ENCODE measurements at regions not wholly inside any gene's neighbourhood (a gene's known extent, or its start where the extent isn't known, plus 50 kb on each side); places are given as distances from the start of the nearest gene placed in this dataset.

DNA sequence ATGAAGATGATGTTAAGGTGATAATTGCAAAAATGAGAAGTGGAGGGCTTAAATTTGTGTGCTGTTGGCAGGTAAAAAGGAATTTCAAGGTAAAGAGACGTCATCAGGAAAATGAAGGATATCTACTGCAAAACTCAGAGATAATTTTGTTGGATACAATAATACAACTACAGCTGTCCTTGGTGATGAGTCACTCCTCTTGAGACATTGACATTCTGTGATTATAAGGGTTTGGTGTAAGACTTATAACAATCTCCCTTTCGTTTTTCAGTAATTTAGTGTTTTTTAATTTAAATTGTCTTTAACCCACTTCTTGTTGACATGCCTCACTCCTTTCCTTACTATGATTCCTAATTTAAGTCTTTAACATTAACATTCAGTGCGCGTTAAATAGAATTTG, 1074.1 kb upstream of the SLIT2 start:
- H4K20me1 ChIP-seq (ENCODE audit: control insufficient read depth, insufficient read depth, insufficient read length): no peaks in the 10 kb centered on the region
- H4K5ac ChIP-seq (ENCODE audit: insufficient read length, low read depth, low read length): no peak overlapping the region
- H3K9ac ChIP-seq (ENCODE audit: extremely low read depth, insufficient read length, low read length): no peak overlapping the region
- H3K23me2 ChIP-seq (ENCODE audit: insufficient read length, low read depth, low read length, poor library complexity, severe bottlenecking): no peaks in the 10 kb centered on the region
- no peak overlapping the region for H3K18ac ChIP-seq (ENCODE audit: insufficient read length, low read depth, low read length)
- no peaks in the 10 kb centered on the region for H3K27me3 ChIP-seq (ENCODE audit: insufficient read depth, low read length)
- no peak overlapping the region for H2BK5ac ChIP-seq (ENCODE audit: insufficient read length, low read length)
- no peak overlapping the region for H3K4me2 ChIP-seq (ENCODE audit: insufficient read depth, insufficient read length, low read length)
- no peak overlapping the region for H3T11ph ChIP-seq (ENCODE audit: low read length)
- H2BK15ac ChIP-seq (ENCODE audit: low read depth, low read length): no peak overlapping the region
- Mint-ChIP-seq H3K27me3 (ENCODE audit: low read depth) (no peaks in the 10 kb centered on the region), H3K4me3 (no peak overlapping the region), H3K9me3 (peaks cover 0 to 2% of the 10 kb centered on the region in 2 experiments; a peak in 3 of 5 replicates), H3K27ac (no peak overlapping the region; a peak in 1 of 7 replicates), H3K36me3 (ENCODE audit: insufficient read depth in 1 of 3, low read depth in 3 of 3) (peaks cover 0 to 3% (median 0%) of the 10 kb centered on the region in 3 experiments; a peak in 1 of 7 replicates), H3K4me1 (no peaks in the 10 kb centered on the region)
- no peaks in the 10 kb centered on the region for H3K79me1 ChIP-seq (ENCODE audit: insufficient read depth, low read depth, low read length, poor library complexity, severe bottlenecking)
- H2AK5ac ChIP-seq (ENCODE audit: insufficient read length, low read length): no peak overlapping the region
- no peak overlapping the region for H3K56ac ChIP-seq (ENCODE audit: insufficient read length, low read depth, low read length)
- no CpG with 5 or more reads among the region's 4 CpGs for WGBS (ENCODE audit: extremely low coverage, insufficient read length, low lambda C conversion rate)
- no peaks in the 10 kb centered on the region for H3K9me3 ChIP-seq (ENCODE audit: control insufficient read depth, low read depth, low read length)
- no peaks in the 10 kb centered on the region; the same call in 1 of the 2 replicates for H3K4me1 ChIP-seq (ENCODE audit: insufficient read depth, low read length)
- no peak overlapping the region for H3K4ac ChIP-seq (ENCODE audit: low read depth, low read length)
- no peak overlapping the region for H3K14ac ChIP-seq (ENCODE audit: insufficient read depth, low read length)
- no peak for DNase-seq
- H2BK12ac ChIP-seq (ENCODE audit: insufficient read length, low read depth, low read length): no peak overlapping the region
- no peak overlapping the region for H2AFZ ChIP-seq (ENCODE audit: low read length)
- H4K91ac ChIP-seq (ENCODE audit: insufficient read length, low read depth, low read length): no peak overlapping the region
- TF ChIP-seq, protein P1, sequence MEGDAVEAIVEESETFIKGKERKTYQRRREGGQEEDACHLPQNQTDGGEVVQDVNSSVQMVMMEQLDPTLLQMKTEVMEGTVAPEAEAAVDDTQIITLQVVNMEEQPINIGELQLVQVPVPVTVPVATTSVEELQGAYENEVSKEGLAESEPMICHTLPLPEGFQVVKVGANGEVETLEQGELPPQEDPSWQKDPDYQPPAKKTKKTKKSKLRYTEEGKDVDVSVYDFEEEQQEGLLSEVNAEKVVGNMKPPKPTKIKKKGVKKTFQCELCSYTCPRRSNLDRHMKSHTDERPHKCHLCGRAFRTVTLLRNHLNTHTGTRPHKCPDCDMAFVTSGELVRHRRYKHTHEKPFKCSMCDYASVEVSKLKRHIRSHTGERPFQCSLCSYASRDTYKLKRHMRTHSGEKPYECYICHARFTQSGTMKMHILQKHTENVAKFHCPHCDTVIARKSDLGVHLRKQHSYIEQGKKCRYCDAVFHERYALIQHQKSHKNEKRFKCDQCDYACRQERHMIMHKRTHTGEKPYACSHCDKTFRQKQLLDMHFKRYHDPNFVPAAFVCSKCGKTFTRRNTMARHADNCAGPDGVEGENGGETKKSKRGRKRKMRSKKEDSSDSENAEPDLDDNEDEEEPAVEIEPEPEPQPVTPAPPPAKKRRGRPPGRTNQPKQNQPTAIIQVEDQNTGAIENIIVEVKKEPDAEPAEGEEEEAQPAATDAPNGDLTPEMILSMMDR (conservative IDR thresholded peaks at IDR 0.05): no peak
- H3K79me2 ChIP-seq (ENCODE audit: insufficient read depth, low read length): no peaks in the 10 kb centered on the region
- H3K23ac ChIP-seq (ENCODE audit: insufficient read length, low read depth, low read length): no peak overlapping the region
- H3K27ac ChIP-seq (ENCODE audit: insufficient read length, low read depth, low read length): no peak overlapping the region
- H2BK20ac ChIP-seq (ENCODE audit: low read depth, low read length, poor library complexity, severe bottlenecking): no peak overlapping the region
- no peak overlapping the region for H2BK120ac ChIP-seq (ENCODE audit: low read depth, low read length, poor library complexity, severe bottlenecking)
- no peak overlapping the region for H4K8ac ChIP-seq (replicated peaks; ENCODE audit: insufficient read length, low read depth, low read length)
